ENCODE measurements at regions not wholly inside any gene's neighbourhood (a gene's known extent, or its start where the extent isn't known, plus 50 kb on each side); places are given as distances from the start of the nearest gene placed in this dataset.

GRCh38 chr3:117254985-117255384, 545.4 kb downstream of the TUSC7 start:
- intact Hi-C loops (cut with micrococcal nuclease): no loop called here
- H3K9me3 Mint-ChIP-seq: no peaks in the 10 kb centered on the region
- H3K27me3 Mint-ChIP-seq (ENCODE audit: insufficient read depth): peaks cover 2% of the 10 kb centered on the region
- no peak overlapping the region for H3K27ac Mint-ChIP-seq
- no peak overlapping the region for H3K4me3 Mint-ChIP-seq
- no peaks in the 10 kb centered on the region for H3K36me3 Mint-ChIP-seq (ENCODE audit: low read depth)
- DNase-seq (ENCODE audit: low spot score): no peak
- H3K4me1 Mint-ChIP-seq (ENCODE audit: low read depth): no peaks in the 10 kb centered on the region

DNA sequence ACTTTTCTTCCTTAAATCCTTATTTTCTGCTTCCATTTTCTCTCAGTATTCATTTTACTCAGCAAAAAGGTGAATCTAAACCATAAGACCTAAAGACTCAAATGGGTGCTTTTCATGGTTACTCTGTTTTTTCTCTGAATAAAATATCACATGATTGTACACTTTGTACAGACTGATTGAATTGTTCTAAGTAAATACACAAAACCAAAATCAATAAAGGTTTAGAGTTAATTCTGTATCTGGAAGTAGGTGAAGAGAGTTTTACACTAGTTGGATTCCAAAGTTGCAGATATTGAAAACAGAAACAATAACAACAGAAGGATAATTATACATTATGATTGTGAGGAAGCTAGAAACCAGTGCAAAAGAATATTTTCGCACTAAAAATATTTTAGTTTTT, 546.2 kb downstream of the TUSC7 start:
- Mint-ChIP-seq H3K36me3 (ENCODE audit: low read depth) (no peaks in the 10 kb centered on the region), H3K27me3 (ENCODE audit: insufficient read depth) (peaks cover 2% of the 10 kb centered on the region), H3K4me1 (ENCODE audit: low read depth) (no peaks in the 10 kb centered on the region), H3K9me3 (no peaks in the 10 kb centered on the region), H3K4me3 (no peak overlapping the region), H3K27ac (no peak overlapping the region)
- DNase-seq (ENCODE audit: low spot score): no peak
- intact Hi-C loops (cut with micrococcal nuclease): no loop called here

GRCh38 chr3:117261983-117262421, 552.4 kb downstream of the TUSC7 start:
- Mint-ChIP-seq H3K4me1 (ENCODE audit: low read depth) (no peaks in the 10 kb centered on the region), H3K4me3 (no peak overlapping the region), H3K9me3 (no peaks in the 10 kb centered on the region), H3K27ac (no peak overlapping the region), H3K27me3 (ENCODE audit: insufficient read depth) (peaks cover 2% of the 10 kb centered on the region), H3K36me3 (ENCODE audit: low read depth) (no peaks in the 10 kb centered on the region)
- DNase-seq (ENCODE audit: low spot score): no peak
- intact Hi-C loops (cut with micrococcal nuclease): no loop called here

DNA sequence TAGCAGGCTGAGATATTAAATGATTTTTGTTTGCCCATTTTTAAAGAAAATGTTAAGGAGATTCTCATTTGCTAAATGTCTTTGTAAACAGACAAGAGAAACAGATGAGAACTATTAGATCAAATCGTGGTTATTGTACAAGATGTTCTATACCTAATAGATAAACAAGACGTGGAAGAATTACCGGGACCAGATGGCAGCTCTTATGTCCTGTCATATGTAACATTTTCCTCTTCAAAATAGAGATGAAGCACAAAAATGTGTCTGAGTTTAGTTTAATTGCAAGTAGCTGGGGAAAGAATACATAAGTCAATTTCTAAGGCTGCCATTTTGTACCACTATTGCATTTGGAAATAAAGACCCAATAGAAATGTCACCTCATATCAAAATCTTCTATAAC, 553.7 kb downstream of the TUSC7 start:
- no peak for DNase-seq (ENCODE audit: low spot score)
- intact Hi-C loops (cut with micrococcal nuclease): no loop called here
- Mint-ChIP-seq H3K27me3 (ENCODE audit: insufficient read depth) (no peaks in the 10 kb centered on the region), H3K36me3 (ENCODE audit: low read depth) (no peaks in the 10 kb centered on the region), H3K4me1 (ENCODE audit: low read depth) (no peaks in the 10 kb centered on the region), H3K9me3 (no peaks in the 10 kb centered on the region), H3K4me3 (no peak overlapping the region), H3K27ac (no peak overlapping the region)

DNA sequence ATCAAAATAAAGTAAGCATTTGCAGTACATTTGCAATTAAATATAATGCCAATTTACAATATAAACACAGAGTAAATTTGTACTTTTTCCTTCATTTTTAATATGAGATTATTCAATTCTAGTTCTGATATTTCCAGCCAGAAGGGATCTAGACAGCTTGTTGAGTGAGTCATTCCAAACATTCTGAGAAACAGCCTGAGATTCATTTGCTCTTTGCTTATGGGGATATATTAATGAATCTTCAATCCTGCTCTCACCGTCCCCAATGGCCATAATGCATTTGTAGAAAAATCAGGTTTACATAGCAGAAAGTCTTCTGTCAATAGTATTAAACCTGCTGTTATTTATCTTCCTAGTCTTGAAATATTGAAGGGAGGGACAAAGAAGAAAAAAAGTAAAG, 554.2 kb downstream of the TUSC7 start:
- intact Hi-C loops (cut with micrococcal nuclease): no loop called here
- no peak overlapping the region for H3K4me3 Mint-ChIP-seq
- H3K4me1 Mint-ChIP-seq (ENCODE audit: low read depth): no peaks in the 10 kb centered on the region
- H3K36me3 Mint-ChIP-seq (ENCODE audit: low read depth): no peaks in the 10 kb centered on the region
- DNase-seq (ENCODE audit: low spot score): no peak
- no peaks in the 10 kb centered on the region for H3K9me3 Mint-ChIP-seq
- H3K27ac Mint-ChIP-seq: no peak overlapping the region
- no peaks in the 10 kb centered on the region for H3K27me3 Mint-ChIP-seq (ENCODE audit: insufficient read depth)

DNA sequence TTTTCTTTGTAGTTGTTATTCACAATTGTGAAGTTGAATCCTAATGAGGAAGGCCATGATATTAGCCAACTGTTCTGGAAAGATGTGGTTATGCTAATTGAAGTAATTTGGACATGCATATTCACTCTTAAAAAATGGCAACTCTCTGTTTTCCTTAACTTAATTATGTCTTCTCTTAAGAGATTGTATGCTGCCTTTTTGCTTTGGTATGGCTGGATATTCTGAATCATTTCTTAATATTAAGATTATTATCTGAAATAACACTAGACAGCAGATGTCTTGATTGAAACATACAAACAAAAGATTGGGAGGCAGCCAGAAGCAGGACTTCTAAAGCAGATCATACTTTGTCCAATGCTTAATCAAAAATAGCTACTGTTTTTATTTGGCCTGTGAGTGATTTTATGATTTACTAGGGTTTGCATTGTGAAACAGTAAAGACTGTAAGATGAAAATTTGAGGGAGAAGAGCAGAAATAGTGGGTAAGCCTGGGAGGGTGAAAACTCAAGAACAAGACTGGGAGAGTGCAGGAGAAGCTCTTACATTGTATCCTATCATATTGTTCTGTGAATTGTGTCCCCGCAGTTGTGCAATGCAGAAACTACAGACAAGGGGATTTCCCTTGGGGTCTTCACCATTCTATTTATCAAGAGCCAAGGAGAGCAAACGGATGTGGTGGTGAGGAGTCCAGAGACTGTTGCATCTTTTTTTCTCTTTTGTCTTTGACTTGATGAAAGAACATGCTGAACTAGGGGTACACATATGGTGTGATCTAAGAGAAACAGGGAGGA, 554.8 kb downstream of the TUSC7 start:
- Mint-ChIP-seq H3K4me3 (no peak overlapping the region), H3K4me1 (ENCODE audit: low read depth) (no peaks in the 10 kb centered on the region), H3K27me3 (ENCODE audit: insufficient read depth) (no peaks in the 10 kb centered on the region), H3K36me3 (ENCODE audit: low read depth) (no peaks in the 10 kb centered on the region), H3K27ac (no peak overlapping the region), H3K9me3 (no peaks in the 10 kb centered on the region)
- intact Hi-C loops (cut with micrococcal nuclease): no loop called here
- no peak for DNase-seq (ENCODE audit: low spot score)

- Mint-ChIP-seq H3K9me3 (no peaks in the 10 kb centered on the region), H3K4me1 (ENCODE audit: low read depth) (no peaks in the 10 kb centered on the region), H3K4me3 (no peak overlapping the region), H3K36me3 (ENCODE audit: low read depth) (no peaks in the 10 kb centered on the region), H3K27me3 (ENCODE audit: insufficient read depth) (no peaks in the 10 kb centered on the region), H3K27ac (no peak overlapping the region)
- intact Hi-C loops (cut with micrococcal nuclease): no loop called here
- DNase-seq (ENCODE audit: low spot score): no peak
Observed at GRCh38 chr3:117266806-117267205, 557.2 kb downstream of the TUSC7 start.

DNA sequence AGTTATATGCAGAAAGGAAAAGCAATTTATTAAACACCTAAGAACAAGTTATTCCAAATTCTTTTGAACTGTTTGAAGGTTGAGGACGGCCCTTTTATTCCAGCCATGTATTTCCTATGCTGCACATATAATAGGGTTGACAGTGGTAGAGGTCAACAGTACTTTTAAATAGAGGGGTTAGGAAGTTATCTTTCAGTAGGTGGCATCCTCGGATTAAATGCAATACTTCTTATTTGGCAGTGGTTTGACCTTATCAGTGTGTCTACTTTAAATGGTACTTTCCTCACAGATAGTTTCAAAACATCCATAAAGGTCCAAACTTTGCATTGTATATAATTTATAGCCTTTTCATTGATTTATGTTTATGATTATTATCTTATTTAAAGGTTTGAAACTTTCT, 558.7 kb downstream of the TUSC7 start:
- no peak for DNase-seq (ENCODE audit: low spot score)
- Mint-ChIP-seq H3K4me3 (no peak overlapping the region), H3K27me3 (ENCODE audit: insufficient read depth) (no peaks in the 10 kb centered on the region), H3K36me3 (ENCODE audit: low read depth) (no peaks in the 10 kb centered on the region), H3K27ac (no peak overlapping the region), H3K4me1 (ENCODE audit: low read depth) (no peaks in the 10 kb centered on the region), H3K9me3 (no peaks in the 10 kb centered on the region)
- intact Hi-C loops (cut with micrococcal nuclease): no loop called here

GRCh38 chr3:117272274-117272673, 562.7 kb downstream of the TUSC7 start:
- Mint-ChIP-seq H3K4me3 (no peak overlapping the region), H3K27me3 (ENCODE audit: insufficient read depth) (no peaks in the 10 kb centered on the region), H3K9me3 (no peaks in the 10 kb centered on the region), H3K27ac (no peak overlapping the region), H3K36me3 (ENCODE audit: low read depth) (no peaks in the 10 kb centered on the region), H3K4me1 (ENCODE audit: low read depth) (no peaks in the 10 kb centered on the region)
- DNase-seq (ENCODE audit: low spot score): no peak
- intact Hi-C loops (cut with micrococcal nuclease): no loop called here

GRCh38 chr3:117272876-117273523, 563.4 kb downstream of the TUSC7 start:
- no peaks in the 10 kb centered on the region for H3K4me1 Mint-ChIP-seq (ENCODE audit: low read depth)
- intact Hi-C loops (cut with micrococcal nuclease): no loop called here
- no peak for DNase-seq (ENCODE audit: low spot score)
- no peaks in the 10 kb centered on the region for H3K9me3 Mint-ChIP-seq
- no peaks in the 10 kb centered on the region for H3K27me3 Mint-ChIP-seq (ENCODE audit: insufficient read depth)
- H3K36me3 Mint-ChIP-seq (ENCODE audit: low read depth): no peaks in the 10 kb centered on the region
- no peak overlapping the region for H3K4me3 Mint-ChIP-seq
- no peak overlapping the region for H3K27ac Mint-ChIP-seq

DNA sequence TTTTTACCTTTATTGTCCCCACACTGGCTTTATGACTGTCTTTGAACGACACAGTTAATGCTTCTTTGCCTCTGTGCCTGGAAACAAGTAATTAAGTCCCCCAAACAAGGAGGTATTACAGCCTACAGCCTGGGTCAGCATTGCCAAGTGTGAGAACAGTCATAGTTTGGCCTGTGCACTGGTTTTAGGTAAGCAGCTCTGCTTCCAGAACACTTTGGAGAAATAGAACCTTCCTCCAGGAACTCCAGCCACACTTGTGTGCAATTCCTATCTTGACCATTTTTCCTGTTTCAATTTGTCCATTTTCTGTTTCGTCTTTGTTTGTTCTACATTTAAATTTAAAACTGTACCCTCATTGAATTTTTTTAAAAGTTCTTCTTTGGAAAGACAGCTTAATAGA, 568.2 kb downstream of the TUSC7 start:
- Mint-ChIP-seq H3K27ac (no peak overlapping the region), H3K27me3 (ENCODE audit: insufficient read depth) (no peaks in the 10 kb centered on the region), H3K4me1 (ENCODE audit: low read depth) (no peaks in the 10 kb centered on the region), H3K9me3 (no peaks in the 10 kb centered on the region), H3K36me3 (ENCODE audit: low read depth) (no peaks in the 10 kb centered on the region), H3K4me3 (no peak overlapping the region)
- intact Hi-C loops (cut with micrococcal nuclease): no loop called here
- no peak for DNase-seq (ENCODE audit: low spot score)

- H3K27ac Mint-ChIP-seq: no peak overlapping the region
- no peak for DNase-seq (ENCODE audit: low spot score)
- no peaks in the 10 kb centered on the region for H3K4me1 Mint-ChIP-seq (ENCODE audit: low read depth)
- no peaks in the 10 kb centered on the region for H3K9me3 Mint-ChIP-seq
- intact Hi-C loops (cut with micrococcal nuclease): no loop called here
- no peaks in the 10 kb centered on the region for H3K36me3 Mint-ChIP-seq (ENCODE audit: low read depth)
- H3K4me3 Mint-ChIP-seq: no peak overlapping the region
- H3K27me3 Mint-ChIP-seq (ENCODE audit: insufficient read depth): no peaks in the 10 kb centered on the region
Observed at GRCh38 chr3:117278424-117279190, 569.0 kb downstream of the TUSC7 start.

- Mint-ChIP-seq H3K4me1 (ENCODE audit: low read depth) (no peaks in the 10 kb centered on the region), H3K9me3 (no peaks in the 10 kb centered on the region), H3K36me3 (ENCODE audit: low read depth) (no peaks in the 10 kb centered on the region), H3K27ac (no peak overlapping the region), H3K27me3 (ENCODE audit: insufficient read depth) (no peaks in the 10 kb centered on the region), H3K4me3 (no peak overlapping the region)
- no peak for DNase-seq (ENCODE audit: low spot score)
- intact Hi-C loops (cut with micrococcal nuclease): no loop called here
Observed at GRCh38 chr3:117281371-117281770, 571.8 kb downstream of the TUSC7 start.
